ENCODE measurements at regions not wholly inside any gene's neighbourhood (a gene's known extent, or its start where the extent isn't known, plus 50 kb on each side); places are given as distances from the start of the nearest gene placed in this dataset.

- TF ChIP-seq, protein P1, sequence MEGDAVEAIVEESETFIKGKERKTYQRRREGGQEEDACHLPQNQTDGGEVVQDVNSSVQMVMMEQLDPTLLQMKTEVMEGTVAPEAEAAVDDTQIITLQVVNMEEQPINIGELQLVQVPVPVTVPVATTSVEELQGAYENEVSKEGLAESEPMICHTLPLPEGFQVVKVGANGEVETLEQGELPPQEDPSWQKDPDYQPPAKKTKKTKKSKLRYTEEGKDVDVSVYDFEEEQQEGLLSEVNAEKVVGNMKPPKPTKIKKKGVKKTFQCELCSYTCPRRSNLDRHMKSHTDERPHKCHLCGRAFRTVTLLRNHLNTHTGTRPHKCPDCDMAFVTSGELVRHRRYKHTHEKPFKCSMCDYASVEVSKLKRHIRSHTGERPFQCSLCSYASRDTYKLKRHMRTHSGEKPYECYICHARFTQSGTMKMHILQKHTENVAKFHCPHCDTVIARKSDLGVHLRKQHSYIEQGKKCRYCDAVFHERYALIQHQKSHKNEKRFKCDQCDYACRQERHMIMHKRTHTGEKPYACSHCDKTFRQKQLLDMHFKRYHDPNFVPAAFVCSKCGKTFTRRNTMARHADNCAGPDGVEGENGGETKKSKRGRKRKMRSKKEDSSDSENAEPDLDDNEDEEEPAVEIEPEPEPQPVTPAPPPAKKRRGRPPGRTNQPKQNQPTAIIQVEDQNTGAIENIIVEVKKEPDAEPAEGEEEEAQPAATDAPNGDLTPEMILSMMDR (IDR thresholded peaks at IDR 0.05), result no peak
- no peak for TF ChIP-seq STAT6 (CRISPR knock-in tag; conservative IDR thresholded peaks at IDR 0.05; ENCODE audit: low read depth)
- TF ChIP-seq, protein P2, sequence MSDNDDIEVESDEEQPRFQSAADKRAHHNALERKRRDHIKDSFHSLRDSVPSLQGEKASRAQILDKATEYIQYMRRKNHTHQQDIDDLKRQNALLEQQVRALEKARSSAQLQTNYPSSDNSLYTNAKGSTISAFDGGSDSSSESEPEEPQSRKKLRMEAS (CRISPR knock-in tag; IDR thresholded peaks at IDR 0.05), result no peak
- no peak for TF ChIP-seq FOXP1 (CRISPR knock-in tag; IDR thresholded peaks at IDR 0.05; ENCODE audit: borderline replicate concordance)
- TF ChIP-seq CBFB (CRISPR knock-in tag; IDR thresholded peaks at IDR 0.05; ENCODE audit: low read depth), result no peak
Observed at GRCh38 chr5:67984546-67984945, 231.0 kb upstream of the PIK3R1 start.

Data from WTC11 (cell line).